Common myeloid progenitor, CD34-positive (primary cell): ENCODE measurements at regions not wholly inside any gene's neighbourhood (a gene's known extent, or its start where the extent isn't known, plus 50 kb on each side); places are given as distances from the start of the nearest gene placed in this dataset.

Source experiments
- CTCF ChIA-PET: fragments of 350-600 bp; sonication (Branson Sonifier 250); formaldehyde crosslinking; loops from one replicate; lab custom pipeline; 2021; ENCODE audit warnings: antibody characterized with exemption; lab: Charles Lee
- POLR2A ChIA-PET: fragments of 350-600 bp; sonication (Branson Sonifier 250); formaldehyde crosslinking; loops from one replicate; lab custom pipeline; 2021; ENCODE audit warnings: antibody characterized with exemption; lab: Charles Lee
- DNase-seq, 3 donors: peaks; one replicate each; pipeline versions ENCODE4 v3.0.0 to v3.0.0-alpha.2; 2013
- H3K27ac ChIP-seq, 2 experiments: 1 replicate in 1 of 2; 2 replicates in 1 of 2; pipeline ENCODE4 v1.7.0; 2013; ENCODE audit warnings: inconsistent platforms in 2 of 2, low read length in 2 of 2, mild to moderate bottlenecking in 2 of 2, low read depth in 1 of 2, moderate library complexity in 1 of 2; ENCODE audit not compliant: severe bottlenecking in 2 of 2, insufficient read depth in 1 of 2, poor library complexity in 1 of 2
- H3K27me3 ChIP-seq, 5 experiments: replicated peaks in 2 of 5; 1 replicate in 3 of 5; 2 replicates in 2 of 5; pipeline versions ENCODE4 v1.6.1 to v1.7.0; 2013; ENCODE audit warnings: low read length in 4 of 5, mild to moderate bottlenecking in 2 of 5, moderate library complexity in 2 of 5, inconsistent platforms in 1 of 5; ENCODE audit not compliant: insufficient read depth in 5 of 5, control insufficient read depth in 4 of 5
- H3K36me3 ChIP-seq, 4 experiments: 1 replicate in 2 of 4; 2 replicates in 2 of 4; pipeline versions ENCODE4 v1.6.1 to v1.7.0; 2013; ENCODE audit warnings: low read length in 3 of 4, control low read depth in 1 of 4, mild to moderate bottlenecking in 1 of 4; ENCODE audit not compliant: control insufficient read depth in 4 of 4, insufficient read depth in 4 of 4
- H3K4me1 ChIP-seq, 4 experiments: 1 replicate in 3 of 4; 2 replicates in 1 of 4; pipeline versions ENCODE4 v1.6.1 to v1.7.1; 2013; ENCODE audit warnings: low read length in 3 of 4, mild to moderate bottlenecking in 3 of 4, control low read depth in 1 of 4, inconsistent platforms in 1 of 4, moderate library complexity in 1 of 4; ENCODE audit not compliant: control insufficient read depth in 4 of 4, insufficient read depth in 4 of 4; ENCODE audit errors: control extremely low read depth in 1 of 4
- H3K4me3 ChIP-seq, 7 experiments: 1 replicate in 4 of 7; 2 replicates in 3 of 7; pipeline versions ENCODE4 v1.5.1 to v1.7.0; 2013; ENCODE audit warnings: mild to moderate bottlenecking in 7 of 7, low read length in 6 of 7, moderate library complexity in 6 of 7, inconsistent platforms in 2 of 7, low read depth in 2 of 7, control low read depth in 1 of 7; ENCODE audit not compliant: insufficient read depth in 4 of 7, control insufficient read depth in 1 of 7; ENCODE audit errors: extremely low read depth in 1 of 7
- H3K9me3 ChIP-seq, 5 experiments: 1 replicate in 4 of 5; 2 replicates in 1 of 5; pipeline versions ENCODE4 v1.6.1 to v1.7.1; 2013; ENCODE audit warnings: low read length in 4 of 5, mild to moderate bottlenecking in 2 of 5, inconsistent platforms in 1 of 5, low read depth in 1 of 5, moderate library complexity in 1 of 5; ENCODE audit not compliant: control insufficient read depth in 4 of 5, insufficient read depth in 2 of 5; ENCODE audit errors: control extremely low read depth in 1 of 5
- WGBS: methylation state at CpG from one replicate; pipeline ENCODE4 v1.1.5; 2013; ENCODE audit not compliant: insufficient coverage; 5-methylcytosine and 5-hydroxymethylcytosine counted together

DNA sequence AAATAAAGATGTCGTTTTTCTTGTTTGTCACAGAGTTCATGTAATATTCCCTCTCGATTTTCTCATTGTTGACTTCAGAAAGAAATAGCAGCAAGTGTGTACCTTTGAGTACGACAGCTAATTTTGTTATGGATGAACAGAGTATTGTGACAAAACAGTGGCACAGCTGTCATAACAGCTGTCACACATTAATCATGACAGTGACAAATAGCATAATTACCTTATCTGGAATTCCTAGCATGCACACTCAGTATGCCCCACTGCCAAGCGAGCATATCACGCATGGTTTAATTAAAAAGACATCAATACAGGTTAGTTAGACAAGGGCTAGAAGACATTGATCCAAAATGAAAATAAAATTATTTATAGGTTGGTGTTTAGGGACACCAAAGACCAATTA is 375.1 kb downstream of the SPATA31D1 start:
- no peak for DNase-seq
- WGBS = 100% methylated on average over 2 of the region's 5 CpGs
- H3K9me3 ChIP-seq = no peaks in the 10 kb centered on the region
- POLR2A ChIA-PET = no interaction called here
- no peaks in the 10 kb centered on the region for H3K4me1 ChIP-seq
- no peak overlapping the region for H3K27ac ChIP-seq
- H3K4me3 ChIP-seq = no peak overlapping the region
- H3K27me3 ChIP-seq = no peaks in the 10 kb centered on the region
- H3K36me3 ChIP-seq = no peaks in the 10 kb centered on the region
- CTCF ChIA-PET = no interaction called here

GRCh38 chr9:82367016-82367415 is 378.4 kb downstream of the SPATA31D1 start:
- Histone ChIP-seq H3K4me3 (no peak overlapping the region), H3K4me1 (no peaks in the 10 kb centered on the region), H3K9me3 (no peaks in the 10 kb centered on the region), H3K27me3 (no peaks in the 10 kb centered on the region), H3K36me3 (no peaks in the 10 kb centered on the region), H3K27ac (no peak overlapping the region)
- no peak for DNase-seq
- ChIA-PET POLR2A (no interaction called here), CTCF (no interaction called here)
- 86% methylated on average over 1 of the region's 2 CpGs for whole genome bisulfite sequencing

- Histone ChIP-seq H3K36me3 (no peaks in the 10 kb centered on the region), H3K4me3 (no peak overlapping the region), H3K4me1 (no peaks in the 10 kb centered on the region), H3K27ac (no peak overlapping the region), H3K9me3 (no peaks in the 10 kb centered on the region), H3K27me3 (no peaks in the 10 kb centered on the region)
- ChIA-PET POLR2A (no interaction called here), CTCF (no interaction called here)
- WGBS = no CpG with 5 or more reads among the region's 1 CpG
- DNase-seq = no peak
Observed at GRCh38 chr9:82367929-82368328, 379.4 kb downstream of the SPATA31D1 start.

DNA sequence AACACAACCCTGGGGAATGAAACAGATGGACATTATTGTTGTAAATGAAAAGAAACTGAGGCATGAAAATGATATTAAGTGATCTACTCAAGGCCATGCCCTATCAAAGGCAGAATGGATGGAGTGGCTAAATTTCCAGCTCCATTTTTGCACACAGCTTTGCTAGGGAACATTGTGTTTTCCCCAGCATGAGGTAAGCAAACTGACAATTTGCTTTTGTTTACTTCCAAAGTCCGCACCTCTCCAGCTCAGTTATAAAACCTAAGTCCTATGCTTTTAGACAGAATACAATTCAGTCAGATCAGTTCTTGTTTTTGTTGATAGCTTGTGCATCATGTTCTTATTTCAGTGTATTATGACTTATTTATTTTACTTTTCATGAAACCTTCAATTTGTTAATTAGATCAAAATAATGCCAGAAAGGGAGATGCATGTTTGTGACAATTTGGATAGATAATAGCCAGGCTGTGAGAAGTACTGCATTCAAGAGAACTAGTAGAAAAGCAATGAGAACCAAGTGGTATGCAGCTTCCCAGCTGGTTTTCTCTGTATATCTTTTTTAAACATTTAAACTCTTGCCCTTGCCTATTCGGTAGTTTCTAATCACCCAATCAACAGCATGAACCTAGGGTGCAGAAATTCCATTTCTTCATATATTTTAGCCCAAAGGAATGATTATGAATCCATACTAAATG is 380.8 kb downstream of the SPATA31D1 start:
- ChIA-PET CTCF (no interaction called here), POLR2A (no interaction called here)
- Histone ChIP-seq H3K36me3 (no peaks in the 10 kb centered on the region), H3K4me1 (no peaks in the 10 kb centered on the region), H3K27me3 (no peaks in the 10 kb centered on the region), H3K9me3 (no peaks in the 10 kb centered on the region), H3K27ac (no peak overlapping the region), H3K4me3 (no peak overlapping the region)
- 100% methylated on average over 1 of the region's 2 CpGs for WGBS
- no peak for DNase-seq

GRCh38 chr9:82375041-82375440 is 386.5 kb downstream of the SPATA31D1 start:
- Histone ChIP-seq H3K36me3 (no peaks in the 10 kb centered on the region), H3K9me3 (peaks cover 0 to 2% (median 0%) of the 10 kb centered on the region in 5 experiments), H3K4me3 (no peak overlapping the region), H3K27ac (no peak overlapping the region), H3K27me3 (no peaks in the 10 kb centered on the region), H3K4me1 (no peaks in the 10 kb centered on the region)
- no CpG with 5 or more reads among the region's 2 CpGs for WGBS
- no peak for DNase-seq
- ChIA-PET POLR2A (no interaction called here), CTCF (no interaction called here)

GRCh38 chr9:82376677-82377232 is 388.2 kb downstream of the SPATA31D1 start:
- POLR2A ChIA-PET = no interaction called here
- CTCF ChIA-PET = no interaction called here
- no peak for DNase-seq

GRCh38 chr9:82382887-82383616 is 394.5 kb downstream of the SPATA31D1 start:
- H3K4me3 ChIP-seq = no peak overlapping the region
- no peaks in the 10 kb centered on the region for H3K36me3 ChIP-seq
- no peak overlapping the region for H3K27ac ChIP-seq
- ChIA-PET POLR2A (no interaction called here), CTCF (no interaction called here)
- no peak for DNase-seq
- 89% methylated on average over 4 of the region's 6 CpGs for WGBS
- no peaks in the 10 kb centered on the region for H3K27me3 ChIP-seq
- H3K9me3 ChIP-seq = no peaks in the 10 kb centered on the region
- no peaks in the 10 kb centered on the region for H3K4me1 ChIP-seq

More at GRCh38 chr9:82376677-82377232, 388.2 kb downstream of the SPATA31D1 start:
- Histone ChIP-seq H3K27me3 (no peaks in the 10 kb centered on the region), H3K4me3 (no peak overlapping the region), H3K27ac (no peak overlapping the region), H3K4me1 (no peaks in the 10 kb centered on the region), H3K9me3 (peaks cover 0 to 2% (median 0%) of the 10 kb centered on the region in 5 experiments), H3K36me3 (no peaks in the 10 kb centered on the region)
- WGBS = 100% methylated on average over 2 of the region's 4 CpGs
